ENCODE measurements at regions not wholly inside any gene's neighbourhood (a gene's known extent, or its start where the extent isn't known, plus 50 kb on each side); places are given as distances from the start of the nearest gene placed in this dataset.

DNA sequence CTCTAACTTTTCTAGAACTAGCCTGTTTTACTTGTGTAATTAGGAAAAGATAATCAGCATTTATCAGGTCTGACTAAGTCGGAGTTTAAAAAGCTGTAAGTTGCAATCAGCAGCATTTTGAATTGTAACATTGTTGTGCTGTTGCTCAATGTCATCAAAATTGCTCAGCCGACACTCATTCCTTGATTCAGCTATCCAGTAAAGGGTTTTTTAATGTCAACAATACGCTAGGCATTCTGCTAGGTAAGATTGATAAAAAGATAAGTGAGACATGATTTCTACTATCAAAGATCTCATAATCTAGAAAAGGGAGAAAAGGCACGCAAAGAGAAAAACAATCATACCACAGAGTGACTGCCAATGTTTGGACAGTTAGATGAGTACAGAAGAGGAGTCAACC is 327.1 kb upstream of the CDH2 start:
- no peaks in the 10 kb centered on the region for H3K9me2 ChIP-seq (replicated peaks; ENCODE audit: insufficient read depth)
- 79% methylated on average over 4 of the region's 4 CpGs for WGBS (ENCODE audit: low lambda C conversion rate, missing lambda C conversion rate)
- H3K79me2 ChIP-seq, result no peaks in the 10 kb centered on the region
- H3K36me3 ChIP-seq (replicated peaks; ENCODE audit: insufficient read depth, low read depth), result no peaks in the 10 kb centered on the region
- no peaks in the 10 kb centered on the region for H3K9me3 ChIP-seq (ENCODE audit: low read depth)
- no peaks in the 10 kb centered on the region for H3K27me3 ChIP-seq
- H2AFZ ChIP-seq, result no peak overlapping the region
- TF ChIP-seq EZH2 (IDR thresholded peaks at IDR 0.05; ENCODE audit: borderline replicate concordance), result no peak
- TF ChIP-seq EZH2phosphoT487 (IDR thresholded peaks at IDR 0.05; ENCODE audit: low read depth, severe bottlenecking, unreplicated experiment), result no peak
- TF ChIP-seq, protein P1, sequence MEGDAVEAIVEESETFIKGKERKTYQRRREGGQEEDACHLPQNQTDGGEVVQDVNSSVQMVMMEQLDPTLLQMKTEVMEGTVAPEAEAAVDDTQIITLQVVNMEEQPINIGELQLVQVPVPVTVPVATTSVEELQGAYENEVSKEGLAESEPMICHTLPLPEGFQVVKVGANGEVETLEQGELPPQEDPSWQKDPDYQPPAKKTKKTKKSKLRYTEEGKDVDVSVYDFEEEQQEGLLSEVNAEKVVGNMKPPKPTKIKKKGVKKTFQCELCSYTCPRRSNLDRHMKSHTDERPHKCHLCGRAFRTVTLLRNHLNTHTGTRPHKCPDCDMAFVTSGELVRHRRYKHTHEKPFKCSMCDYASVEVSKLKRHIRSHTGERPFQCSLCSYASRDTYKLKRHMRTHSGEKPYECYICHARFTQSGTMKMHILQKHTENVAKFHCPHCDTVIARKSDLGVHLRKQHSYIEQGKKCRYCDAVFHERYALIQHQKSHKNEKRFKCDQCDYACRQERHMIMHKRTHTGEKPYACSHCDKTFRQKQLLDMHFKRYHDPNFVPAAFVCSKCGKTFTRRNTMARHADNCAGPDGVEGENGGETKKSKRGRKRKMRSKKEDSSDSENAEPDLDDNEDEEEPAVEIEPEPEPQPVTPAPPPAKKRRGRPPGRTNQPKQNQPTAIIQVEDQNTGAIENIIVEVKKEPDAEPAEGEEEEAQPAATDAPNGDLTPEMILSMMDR (IDR thresholded peaks at IDR 0.05; ENCODE audit: poor library complexity), result no peak
- H3K27ac ChIP-seq, result no peak overlapping the region
- H4K20me1 ChIP-seq (ENCODE audit: insufficient read depth, poor library complexity, severe bottlenecking), result no peaks in the 10 kb centered on the region
- H3K4me3 ChIP-seq, result no peak overlapping the region
- no peaks in the 10 kb centered on the region for H3K4me1 ChIP-seq (ENCODE audit: insufficient read depth)
- DNase-seq (ENCODE audit: low spot score), result no peak
- H3K4me2 ChIP-seq, result no peak overlapping the region

DNA sequence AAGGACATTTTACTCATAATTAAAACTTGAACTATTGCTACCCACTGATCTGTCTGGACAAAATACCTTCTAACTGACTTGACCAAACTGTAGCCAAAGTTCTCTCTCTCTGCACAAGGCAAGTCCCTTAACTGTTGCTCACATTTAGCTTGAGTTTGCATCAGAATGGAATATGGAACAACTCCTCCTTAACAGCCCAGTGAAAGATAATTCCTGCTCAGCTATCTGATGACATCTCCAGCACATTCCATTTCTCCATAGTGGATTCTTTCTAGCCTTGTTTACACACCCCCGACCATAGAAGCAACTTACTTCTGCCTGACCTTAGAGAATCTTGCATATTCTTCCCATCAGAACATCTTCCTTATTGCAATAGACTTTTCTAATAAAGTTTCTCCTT is 317.2 kb upstream of the CDH2 start:
- no peaks in the 10 kb centered on the region for H3K9me3 ChIP-seq (ENCODE audit: low read depth)
- no peak overlapping the region for H3K27ac ChIP-seq
- H3K79me2 ChIP-seq, result no peaks in the 10 kb centered on the region
- no peaks in the 10 kb centered on the region for H3K4me1 ChIP-seq (ENCODE audit: insufficient read depth)
- H4K20me1 ChIP-seq (ENCODE audit: insufficient read depth, poor library complexity, severe bottlenecking), result no peaks in the 10 kb centered on the region
- no peak for DNase-seq (ENCODE audit: low spot score)
- no peak overlapping the region for H2AFZ ChIP-seq
- TF ChIP-seq EZH2phosphoT487 (IDR thresholded peaks at IDR 0.05; ENCODE audit: low read depth, severe bottlenecking, unreplicated experiment), result no peak
- TF ChIP-seq EZH2 (IDR thresholded peaks at IDR 0.05; ENCODE audit: borderline replicate concordance), result no peak
- TF ChIP-seq, protein P1 (IDR thresholded peaks at IDR 0.05; ENCODE audit: poor library complexity), result no peak
- no peak overlapping the region for H3K4me3 ChIP-seq
- H3K36me3 ChIP-seq (replicated peaks; ENCODE audit: insufficient read depth, low read depth), result no peaks in the 10 kb centered on the region
- WGBS (ENCODE audit: low lambda C conversion rate, missing lambda C conversion rate), result 39% methylated on average over 1 of the region's 1 CpG
- H3K27me3 ChIP-seq, result no peaks in the 10 kb centered on the region
- H3K9me2 ChIP-seq (replicated peaks; ENCODE audit: insufficient read depth), result no peaks in the 10 kb centered on the region
- H3K4me2 ChIP-seq, result no peak overlapping the region

DNA sequence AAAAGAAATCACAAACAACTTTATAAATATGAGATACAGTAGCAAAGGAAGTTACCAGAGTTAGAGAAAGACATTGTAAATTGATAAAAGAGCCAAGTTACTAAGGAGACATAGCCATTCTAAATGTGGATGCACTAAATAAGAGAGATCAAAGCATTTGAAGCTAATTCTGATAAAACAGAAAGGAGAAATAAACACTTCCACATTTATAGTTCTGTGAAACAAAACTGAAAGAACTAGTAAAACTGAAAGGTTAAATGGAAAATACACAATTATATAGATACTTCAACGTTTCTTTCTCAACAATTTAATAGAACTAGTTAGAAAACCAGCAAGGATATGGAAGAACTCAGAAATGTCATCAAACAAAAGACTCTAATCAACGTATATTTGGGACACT is 309.0 kb upstream of the CDH2 start:
- no peak for DNase-seq (ENCODE audit: low spot score)
- 43% methylated on average over 2 of the region's 2 CpGs for WGBS (ENCODE audit: low lambda C conversion rate, missing lambda C conversion rate)

More for the DNA sequence above, 309.0 kb upstream of the CDH2 start:
- no peaks in the 10 kb centered on the region for H3K4me1 ChIP-seq (ENCODE audit: insufficient read depth)
- no peaks in the 10 kb centered on the region for H4K20me1 ChIP-seq (ENCODE audit: insufficient read depth, poor library complexity, severe bottlenecking)
- no peak overlapping the region for H2AFZ ChIP-seq
- H3K79me2 ChIP-seq, result no peaks in the 10 kb centered on the region
- H3K4me3 ChIP-seq, result no peak overlapping the region
- H3K4me2 ChIP-seq, result no peak overlapping the region
- no peaks in the 10 kb centered on the region for H3K27me3 ChIP-seq
- no peak overlapping the region for H3K27ac ChIP-seq
- no peaks in the 10 kb centered on the region for H3K9me3 ChIP-seq (ENCODE audit: low read depth)
- H3K36me3 ChIP-seq (replicated peaks; ENCODE audit: insufficient read depth, low read depth), result no peaks in the 10 kb centered on the region
- TF ChIP-seq, protein P1 (IDR thresholded peaks at IDR 0.05; ENCODE audit: poor library complexity), result no peak
- no peak for TF ChIP-seq EZH2 (IDR thresholded peaks at IDR 0.05; ENCODE audit: borderline replicate concordance)
- TF ChIP-seq EZH2phosphoT487 (IDR thresholded peaks at IDR 0.05; ENCODE audit: low read depth, severe bottlenecking, unreplicated experiment), result no peak
- H3K9me2 ChIP-seq (replicated peaks; ENCODE audit: insufficient read depth), result no peaks in the 10 kb centered on the region

Measured in hepatocyte (in vitro differentiated cells).